Medulla oblongata (tissue), 1 donor: ENCODE measurements at regions not wholly inside any gene's neighbourhood (a gene's known extent, or its start where the extent isn't known, plus 50 kb on each side); places are given as distances from the start of the nearest gene placed in this dataset.

Source experiments
- DNase-seq: peaks from one replicate; pipeline ENCODE4 v3.0.0-alpha.2; 2015; ENCODE audit errors: extremely low spot score

DNA sequence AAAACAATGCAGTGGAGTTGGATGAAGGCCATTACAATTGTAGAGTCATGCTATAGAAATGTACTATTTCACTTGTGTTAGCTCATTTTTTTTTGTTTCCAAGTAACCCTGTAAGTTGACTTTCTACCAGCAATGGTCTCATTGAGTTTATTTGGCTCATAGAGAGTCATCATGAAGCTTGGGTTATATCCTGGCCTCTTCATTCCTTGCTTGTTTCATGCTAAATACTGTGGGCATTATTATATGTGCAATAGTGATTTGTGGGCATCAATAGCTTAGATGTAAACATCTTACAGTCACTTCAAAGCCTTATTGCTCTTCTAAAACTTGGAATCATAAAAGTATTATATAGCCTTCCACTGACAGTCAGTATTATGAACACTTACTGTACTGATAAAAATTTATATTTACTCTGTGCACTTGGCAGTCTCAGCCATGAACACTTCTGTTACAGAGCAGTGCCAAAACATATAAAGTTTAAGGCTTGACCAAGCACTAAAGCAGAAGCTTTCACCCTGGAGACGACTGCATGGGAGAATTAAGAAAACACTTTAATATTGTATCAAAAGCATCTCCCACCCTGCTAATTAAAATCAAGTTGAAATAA is 751.2 kb downstream of the SATB2 start:
- no peak for DNase-seq

DNA sequence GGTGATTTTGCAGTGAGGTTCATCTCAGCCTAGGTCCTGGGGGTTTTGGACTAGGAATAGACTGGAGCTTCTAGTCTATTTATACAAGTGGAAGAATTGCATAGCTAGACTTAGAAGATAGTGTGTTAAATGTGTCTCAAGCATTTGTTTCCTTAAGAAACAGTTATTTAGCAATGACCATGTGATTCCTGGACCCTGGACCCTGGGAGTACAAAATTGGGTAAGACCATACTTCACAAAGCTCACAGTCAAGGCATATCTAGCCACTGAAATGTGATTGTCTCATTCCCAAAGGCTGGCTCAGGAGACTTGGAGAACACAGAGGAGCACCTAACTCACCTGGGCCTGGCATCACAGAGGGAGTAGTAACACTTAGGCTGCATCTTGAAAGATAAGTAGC is 754.5 kb downstream of the SATB2 start:
- no peak for DNase-seq

GRCh38 chr2:198702796-198703195 is 754.9 kb downstream of the SATB2 start:
- DNase-seq, result no peak

DNA sequence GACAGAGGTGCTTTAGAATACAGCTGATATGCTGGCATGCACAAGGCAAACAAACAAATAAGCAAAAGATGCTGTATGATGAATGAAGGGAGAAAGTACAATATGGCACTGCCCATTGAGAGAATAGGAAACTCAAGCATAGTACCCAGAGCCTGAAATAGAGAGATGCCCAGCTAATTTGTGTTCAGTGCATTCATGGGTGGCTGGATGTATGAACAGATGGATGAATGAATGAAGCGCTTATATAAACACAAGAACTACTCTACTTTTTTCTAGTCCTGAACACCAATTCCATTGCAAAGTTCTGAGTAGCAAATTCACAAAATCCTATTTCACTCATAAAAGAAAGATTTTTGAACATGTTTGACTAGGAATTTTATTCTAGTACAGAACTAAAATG is 756.3 kb downstream of the SATB2 start:
- no peak for DNase-seq

GRCh38 chr2:198700319-198700718 is 757.4 kb downstream of the SATB2 start:
- DNase-seq, result no peak

- no peak for DNase-seq
Measured at GRCh38 chr2:198698230-198698629, 759.5 kb downstream of the SATB2 start.

DNA sequence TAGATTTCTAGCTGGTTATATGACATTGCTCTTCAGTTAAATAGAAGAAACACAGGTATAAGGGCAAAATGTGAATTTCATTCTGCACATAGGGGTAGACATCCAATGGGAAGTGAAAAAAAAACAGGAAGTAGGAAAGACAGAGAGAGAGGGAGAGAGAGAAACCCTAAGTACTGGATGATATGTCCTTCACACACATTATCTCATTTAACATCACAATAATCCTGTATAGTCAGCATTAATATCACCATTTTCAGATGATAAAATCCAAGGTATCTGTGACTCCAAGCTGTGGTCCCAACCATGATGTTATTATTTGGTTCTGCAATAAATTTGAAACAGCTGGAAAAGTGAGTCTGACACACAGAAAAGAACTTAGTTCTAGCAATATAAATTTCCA is 759.9 kb downstream of the SATB2 start:
- DNase-seq, result no peak

- DNase-seq, result no peak
Measured at GRCh38 chr2:198697218-198697617, 760.5 kb downstream of the SATB2 start.

GRCh38 chr2:198695879-198696278 is 761.9 kb downstream of the SATB2 start:
- DNase-seq, result no peak

DNA sequence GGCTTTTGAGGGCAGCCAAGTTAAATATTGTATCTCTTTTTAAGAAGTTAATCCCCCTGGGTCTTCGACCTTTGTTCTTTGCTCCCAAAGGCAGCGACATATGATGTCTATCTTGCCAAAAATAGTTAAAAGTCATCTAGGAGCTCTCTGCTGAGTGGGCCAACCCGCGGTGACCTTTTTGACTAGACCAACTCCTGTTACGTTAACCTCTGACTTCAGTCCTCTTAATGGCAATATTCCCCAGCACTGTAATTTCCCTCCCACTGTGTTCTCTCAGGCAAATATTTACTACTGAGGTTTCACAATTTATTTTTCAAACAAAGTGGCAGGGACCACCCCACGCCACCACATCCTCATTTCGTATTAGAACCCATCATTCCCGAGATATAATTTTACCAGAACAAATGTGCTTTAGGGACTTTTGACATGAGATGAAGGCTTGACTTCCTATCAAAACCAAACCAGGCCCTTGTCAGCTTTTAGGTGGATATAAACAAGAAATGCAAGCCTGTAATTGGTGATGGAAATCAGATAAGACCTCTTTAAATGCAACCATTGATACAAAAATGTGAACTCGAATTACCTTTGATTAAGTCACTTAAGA is 764.7 kb downstream of the SATB2 start:
- no peak for DNase-seq

DNA sequence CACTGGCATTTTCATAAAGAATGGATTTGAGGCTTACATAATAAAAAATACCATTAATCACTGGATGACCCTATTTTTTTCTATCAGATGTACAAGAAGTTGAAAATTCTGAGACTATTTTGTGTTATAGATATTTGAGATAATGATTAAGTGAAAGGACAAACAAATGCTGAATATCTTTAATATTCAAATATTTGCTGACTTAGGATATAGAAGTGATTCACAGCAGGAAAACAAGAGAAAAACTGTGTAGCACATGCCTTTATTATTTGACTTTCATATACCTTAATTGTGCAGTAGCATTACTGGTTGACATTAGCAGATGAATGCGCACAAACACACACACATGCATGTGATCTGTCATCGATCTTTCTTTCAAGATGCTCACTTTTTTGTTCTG is 766.5 kb downstream of the SATB2 start:
- no peak for DNase-seq

- no peak for DNase-seq
Measured at GRCh38 chr2:198664321-198664720, 793.4 kb downstream of the SATB2 start.

- DNase-seq, result no peak
Measured at GRCh38 chr2:198662905-198663304, 794.8 kb downstream of the SATB2 start.

DNA sequence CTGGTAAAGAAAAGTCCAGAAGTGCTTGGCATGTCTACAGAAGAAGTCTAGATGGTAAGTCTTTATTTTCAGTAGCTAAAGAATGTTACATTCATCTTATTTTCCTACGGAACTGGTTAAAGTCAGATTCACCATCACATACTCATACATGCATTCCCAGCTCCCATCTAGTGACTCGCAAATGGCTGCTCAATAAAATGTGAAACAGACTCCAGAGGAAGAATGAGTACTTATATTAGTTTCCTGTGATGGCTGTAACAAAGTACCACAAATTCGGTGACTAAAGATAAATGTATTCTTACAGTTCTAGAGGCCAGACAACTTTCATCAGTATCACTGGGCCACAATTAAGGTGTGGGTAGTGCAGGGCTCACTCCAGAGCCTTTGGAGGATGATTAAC is 797.2 kb downstream of the SATB2 start:
- no peak for DNase-seq

DNA sequence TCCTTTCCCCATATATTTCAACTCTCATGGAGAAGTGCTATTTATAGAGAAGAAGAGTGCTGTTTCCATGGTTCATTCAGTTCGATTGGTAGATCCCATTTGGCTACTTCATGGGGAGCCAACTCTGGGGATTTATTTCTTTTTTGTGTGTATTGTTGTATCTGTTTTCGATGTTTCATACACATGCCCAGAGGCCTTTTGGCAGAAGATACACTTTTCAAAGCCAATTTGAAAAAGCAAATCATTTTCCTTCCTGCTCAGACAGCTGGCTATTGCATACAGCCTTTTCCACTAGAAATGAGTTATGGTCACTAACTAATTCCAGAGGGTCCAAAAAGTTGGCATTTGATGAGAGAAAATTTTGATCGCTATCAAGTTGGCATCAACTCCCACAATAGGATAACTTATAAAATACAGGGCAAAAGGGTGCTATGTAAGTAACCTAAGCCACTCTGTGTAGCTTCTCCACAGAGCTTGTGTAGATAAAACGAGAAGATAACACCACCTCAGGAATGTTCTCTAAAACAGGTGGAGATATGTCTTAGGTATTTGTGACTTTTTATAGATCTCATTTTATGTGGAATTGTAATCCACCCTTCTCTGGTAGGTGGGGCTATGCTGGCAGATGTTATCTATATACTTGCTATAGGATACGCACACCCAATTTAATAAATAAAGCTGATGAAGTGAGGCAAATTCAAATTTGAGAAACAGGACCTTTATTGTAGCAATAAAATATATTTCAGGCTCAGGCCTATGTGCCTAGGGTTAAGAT is 798.5 kb downstream of the SATB2 start:
- no peak for DNase-seq

GRCh38 chr2:198657512-198658121 is 800.1 kb downstream of the SATB2 start:
- DNase-seq, result no peak

DNA sequence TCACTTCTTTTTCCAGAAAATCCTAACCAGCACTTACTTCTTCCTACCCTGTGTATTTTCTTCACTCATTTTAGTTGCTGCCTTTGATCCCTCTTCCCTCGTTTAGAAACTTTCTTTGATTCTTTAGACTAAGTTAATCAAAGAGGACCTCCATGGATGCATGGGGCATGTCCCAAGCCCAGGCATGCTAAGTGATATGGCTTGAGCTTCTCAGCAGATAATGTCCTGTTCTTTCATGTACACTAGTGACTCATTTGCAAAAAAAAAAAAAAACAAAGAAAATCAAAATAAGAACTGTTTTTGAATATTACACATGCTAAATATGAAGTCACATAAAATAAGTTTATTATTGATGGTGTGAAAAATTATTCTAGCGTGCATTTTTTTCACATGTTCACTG is 800.9 kb downstream of the SATB2 start:
- no peak for DNase-seq

GRCh38 chr2:198654646-198655045 is 803.1 kb downstream of the SATB2 start:
- no peak for DNase-seq

GRCh38 chr2:198653311-198653710 is 804.4 kb downstream of the SATB2 start:
- no peak for DNase-seq

GRCh38 chr2:198652461-198652860 is 805.3 kb downstream of the SATB2 start:
- no peak for DNase-seq

DNA sequence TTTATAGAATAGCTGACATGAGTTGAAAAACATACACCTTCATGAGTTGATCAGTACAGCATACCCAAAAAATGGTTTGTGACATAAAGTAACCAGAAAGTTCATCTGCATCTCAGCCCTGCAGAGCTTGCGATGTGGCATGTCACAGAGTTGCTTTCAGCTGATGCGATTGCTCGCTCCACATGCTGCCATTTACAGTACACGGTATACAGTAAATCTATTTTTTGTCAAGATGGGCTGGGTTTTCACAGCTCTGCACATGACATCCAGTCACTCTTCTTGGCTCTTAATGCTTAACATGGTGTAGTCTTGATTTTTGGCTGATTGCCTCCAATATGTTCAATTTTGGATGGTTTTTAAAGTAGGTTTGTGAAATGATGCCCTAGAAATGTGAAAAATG is 811.9 kb downstream of the SATB2 start:
- no peak for DNase-seq

- no peak for DNase-seq
Measured at GRCh38 chr2:198641161-198641560, 816.6 kb downstream of the SATB2 start.

- no peak for DNase-seq
Measured at GRCh38 chr2:198640463-198640862, 817.3 kb downstream of the SATB2 start.
